EH (cell line): ENCODE measurements at regions not wholly inside any gene's neighbourhood (a gene's known extent, or its start where the extent isn't known, plus 50 kb on each side); places are given as distances from the start of the nearest gene placed in this dataset.

Experiments
- DNase-seq: peaks from one replicate; pipeline ENCODE4 v3.0.0-alpha.2; 2015; ENCODE audit warnings: low read depth

GRCh38 chr4:184528713-184529112, 54.4 kb upstream of the IRF2 start:
- no peak for DNase-seq

GRCh38 chr4:184528051-184528450, 53.7 kb upstream of the IRF2 start:
- DNase-seq: no peak

GRCh38 chr4:184526228-184526627, 51.9 kb upstream of the IRF2 start:
- no peak for DNase-seq
